ENCODE measurements at regions not wholly inside any gene's neighbourhood (a gene's known extent, or its start where the extent isn't known, plus 50 kb on each side); places are given as distances from the start of the nearest gene placed in this dataset.

DNA sequence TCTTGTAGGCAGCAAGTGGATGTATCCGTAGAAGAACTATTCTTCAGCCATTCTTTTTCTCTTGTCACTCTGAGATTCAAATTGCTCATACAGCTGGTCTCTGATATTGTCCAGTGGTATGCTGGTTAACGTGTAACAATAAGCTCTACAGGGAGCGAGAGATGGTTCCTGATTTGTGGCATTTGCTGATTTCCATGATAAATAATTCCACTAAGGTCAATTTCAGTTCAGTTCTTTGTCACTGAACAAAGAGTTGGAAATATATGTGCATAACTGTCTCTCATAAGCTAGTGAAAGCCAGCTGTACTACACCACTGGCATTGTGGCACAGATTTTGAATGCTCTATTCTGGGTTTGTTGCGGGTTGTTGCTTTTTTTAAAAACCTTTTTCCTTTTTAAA lies 131.7 kb downstream of the MTHFS start:
- no peaks in the 10 kb centered on the region for H3K9me3 ChIP-seq
- intact Hi-C loops (cut with DNase I): no loop called here
- no peak for DNase-seq
- H3K27ac ChIP-seq: no peak overlapping the region
- no peak overlapping the region for H3K4me3 ChIP-seq
- peaks cover 4% of the 10 kb centered on the region for H3K27me3 ChIP-seq
- no peak for ATAC-seq
- no peaks in the 10 kb centered on the region for H3K36me3 ChIP-seq
- no peaks in the 10 kb centered on the region for H3K4me1 ChIP-seq
- TF ChIP-seq, protein P1, sequence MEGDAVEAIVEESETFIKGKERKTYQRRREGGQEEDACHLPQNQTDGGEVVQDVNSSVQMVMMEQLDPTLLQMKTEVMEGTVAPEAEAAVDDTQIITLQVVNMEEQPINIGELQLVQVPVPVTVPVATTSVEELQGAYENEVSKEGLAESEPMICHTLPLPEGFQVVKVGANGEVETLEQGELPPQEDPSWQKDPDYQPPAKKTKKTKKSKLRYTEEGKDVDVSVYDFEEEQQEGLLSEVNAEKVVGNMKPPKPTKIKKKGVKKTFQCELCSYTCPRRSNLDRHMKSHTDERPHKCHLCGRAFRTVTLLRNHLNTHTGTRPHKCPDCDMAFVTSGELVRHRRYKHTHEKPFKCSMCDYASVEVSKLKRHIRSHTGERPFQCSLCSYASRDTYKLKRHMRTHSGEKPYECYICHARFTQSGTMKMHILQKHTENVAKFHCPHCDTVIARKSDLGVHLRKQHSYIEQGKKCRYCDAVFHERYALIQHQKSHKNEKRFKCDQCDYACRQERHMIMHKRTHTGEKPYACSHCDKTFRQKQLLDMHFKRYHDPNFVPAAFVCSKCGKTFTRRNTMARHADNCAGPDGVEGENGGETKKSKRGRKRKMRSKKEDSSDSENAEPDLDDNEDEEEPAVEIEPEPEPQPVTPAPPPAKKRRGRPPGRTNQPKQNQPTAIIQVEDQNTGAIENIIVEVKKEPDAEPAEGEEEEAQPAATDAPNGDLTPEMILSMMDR (IDR thresholded peaks at IDR 0.05): no peak

DNA sequence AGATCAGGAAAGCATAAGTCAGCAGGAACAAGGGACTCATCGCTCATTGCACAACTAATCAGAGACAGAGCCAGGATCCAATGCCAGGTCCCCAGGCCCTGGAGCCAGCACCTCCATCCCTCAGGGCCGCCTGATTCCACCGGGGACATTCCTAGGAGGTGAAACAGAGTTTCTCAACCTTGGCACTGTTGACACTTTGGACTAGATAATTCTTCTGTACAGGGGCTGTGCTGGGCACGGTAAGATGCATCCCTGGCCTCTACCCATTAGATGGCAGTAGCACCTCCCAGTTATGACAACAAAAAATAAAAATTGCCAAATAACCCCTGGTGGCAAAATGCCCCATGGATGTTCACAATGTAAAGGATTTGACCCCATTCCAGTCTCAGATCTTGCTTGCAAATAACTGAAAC lies 127.7 kb downstream of the MTHFS start:
- intact Hi-C loops (cut with DNase I): no loop called here
- DNase-seq (no peak), ATAC-seq (peak; percentile 41)

DNA sequence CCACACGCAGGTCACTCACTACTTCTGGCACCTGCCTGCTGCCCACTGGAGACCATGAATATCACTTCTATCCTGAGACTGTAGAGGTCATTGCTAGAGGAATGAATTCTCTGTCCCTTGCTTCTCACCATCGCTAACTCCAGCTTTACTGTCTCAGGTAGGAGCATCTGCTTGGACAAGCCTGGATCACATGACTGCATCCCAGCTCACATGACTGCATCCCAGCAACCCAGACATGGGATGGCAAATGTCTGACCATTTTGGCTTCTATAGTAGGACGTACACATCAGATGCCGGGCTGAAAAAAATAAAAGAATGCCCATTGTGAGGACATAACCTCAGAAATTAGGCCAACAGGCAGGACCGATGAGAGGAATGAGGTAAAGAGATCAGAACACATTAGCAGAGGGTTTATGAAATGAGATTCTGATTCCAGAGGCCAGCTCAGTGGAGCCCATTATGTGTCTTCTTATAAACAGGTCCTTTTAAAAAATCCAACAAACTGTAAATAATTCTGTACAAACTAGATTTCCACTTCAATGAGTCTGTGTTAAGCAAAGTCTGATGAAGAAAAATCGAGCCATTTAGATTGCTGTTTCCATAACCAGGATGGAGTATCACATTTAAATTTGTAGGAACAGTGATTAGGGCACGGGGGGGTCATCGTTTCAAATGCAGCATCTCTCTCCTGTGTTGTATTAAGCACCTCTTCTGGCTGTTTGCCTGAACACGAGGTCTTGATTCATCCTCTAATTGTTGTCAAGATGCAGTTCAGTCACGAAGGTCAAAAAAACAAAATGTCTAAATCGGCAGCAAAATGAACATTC lies 126.7 kb downstream of the MTHFS start:
- H3K9me3 ChIP-seq: no peaks in the 10 kb centered on the region
- no peak for ATAC-seq
- H3K4me1 ChIP-seq: no peaks in the 10 kb centered on the region
- H3K4me3 ChIP-seq: no peak overlapping the region
- peaks cover 4% of the 10 kb centered on the region for H3K27me3 ChIP-seq
- TF ChIP-seq, protein P1 (IDR thresholded peaks at IDR 0.05): no peak
- intact Hi-C loops (cut with DNase I): no loop called here
- no peak for DNase-seq
- H3K36me3 ChIP-seq: no peaks in the 10 kb centered on the region
- no peak overlapping the region for H3K27ac ChIP-seq

More for the DNA sequence above, 127.7 kb downstream of the MTHFS start:
- Histone ChIP-seq H3K27me3 (peaks cover 4% of the 10 kb centered on the region), H3K4me1 (no peaks in the 10 kb centered on the region), H3K27ac (no peak overlapping the region), H3K9me3 (no peaks in the 10 kb centered on the region), H3K4me3 (no peak overlapping the region), H3K36me3 (no peaks in the 10 kb centered on the region)
- TF ChIP-seq, protein P1 (IDR thresholded peaks at IDR 0.05): peak; percentile 19

GRCh38 chr15:79773128-79773527 lies 123.7 kb downstream of the MTHFS start:
- no peaks in the 10 kb centered on the region for H3K36me3 ChIP-seq
- peaks cover 4% of the 10 kb centered on the region for H3K27me3 ChIP-seq
- H3K27ac ChIP-seq: no peak overlapping the region
- no peaks in the 10 kb centered on the region for H3K9me3 ChIP-seq
- H3K4me1 ChIP-seq: no peaks in the 10 kb centered on the region
- TF ChIP-seq, protein P1 (IDR thresholded peaks at IDR 0.05): no peak
- intact Hi-C loops (cut with DNase I): no loop called here
- DNase-seq (no peak), ATAC-seq (no peak)
- H3K4me3 ChIP-seq: no peak overlapping the region

- no peaks in the 10 kb centered on the region for H3K9me3 ChIP-seq
- intact Hi-C loops (cut with DNase I): no loop called here
- H3K4me3 ChIP-seq: no peak overlapping the region
- H3K36me3 ChIP-seq: no peaks in the 10 kb centered on the region
- H3K27me3 ChIP-seq: no peaks in the 10 kb centered on the region
- DNase-seq (no peak), ATAC-seq (no peak)
- TF ChIP-seq, protein P1 (IDR thresholded peaks at IDR 0.05): no peak
- no peak overlapping the region for H3K27ac ChIP-seq
- H3K4me1 ChIP-seq: no peaks in the 10 kb centered on the region
These were observed 121.0 kb downstream of the MTHFS start for GRCh38 chr15:79775821-79776220.
